GM21786 (cell line): ENCODE measurements at regions not wholly inside any gene's neighbourhood (a gene's known extent, or its start where the extent isn't known, plus 50 kb on each side); places are given as distances from the start of the nearest gene placed in this dataset.

Source experiments
- ATAC-seq: cut with Tn5 transposase; IDR thresholded peaks from one replicate; pipeline ENCODE4 v1.9.1; 2021; ENCODE audit not compliant: unreplicated experiment

DNA sequence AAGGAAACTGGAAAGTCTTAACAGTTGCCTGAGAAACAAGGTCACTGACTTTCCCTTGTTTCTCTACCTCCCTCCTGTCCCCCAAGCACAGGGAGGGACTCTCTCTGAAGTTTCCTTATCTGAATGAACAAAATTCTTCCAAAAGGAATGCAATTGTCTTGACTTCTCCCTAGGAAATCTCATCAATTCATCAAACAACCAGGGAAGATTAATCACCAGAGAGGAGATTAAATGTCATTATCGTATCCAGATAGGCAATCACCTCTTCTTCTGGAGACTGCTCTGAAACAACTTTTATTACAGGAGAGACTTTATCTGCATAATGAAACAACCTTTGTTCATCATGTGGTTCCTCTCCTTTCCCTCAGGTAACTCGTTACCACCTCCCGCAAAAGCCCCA, 431.4 kb downstream of the SLC16A7 start:
- no peak for ATAC-seq

DNA sequence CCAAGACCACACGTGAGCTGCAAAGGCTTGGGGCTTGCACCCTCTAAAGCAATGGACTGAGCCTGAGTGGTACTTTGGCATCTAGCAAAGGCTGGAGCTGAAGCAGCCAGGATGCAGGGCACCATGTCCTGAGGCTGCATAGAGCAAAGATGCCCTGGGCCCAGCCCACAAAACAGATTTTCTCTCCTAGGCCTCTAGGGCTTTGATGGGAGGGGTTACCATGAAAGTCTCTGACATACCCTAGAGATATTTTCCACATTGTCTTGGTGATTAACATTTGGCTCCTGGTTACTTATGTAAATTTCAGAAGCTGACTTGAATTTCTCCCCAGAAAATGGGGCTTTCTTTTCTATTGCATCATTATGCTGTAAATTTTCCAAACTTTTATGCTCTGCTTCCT, 438.3 kb downstream of the SLC16A7 start:
- ATAC-seq: no peak

DNA sequence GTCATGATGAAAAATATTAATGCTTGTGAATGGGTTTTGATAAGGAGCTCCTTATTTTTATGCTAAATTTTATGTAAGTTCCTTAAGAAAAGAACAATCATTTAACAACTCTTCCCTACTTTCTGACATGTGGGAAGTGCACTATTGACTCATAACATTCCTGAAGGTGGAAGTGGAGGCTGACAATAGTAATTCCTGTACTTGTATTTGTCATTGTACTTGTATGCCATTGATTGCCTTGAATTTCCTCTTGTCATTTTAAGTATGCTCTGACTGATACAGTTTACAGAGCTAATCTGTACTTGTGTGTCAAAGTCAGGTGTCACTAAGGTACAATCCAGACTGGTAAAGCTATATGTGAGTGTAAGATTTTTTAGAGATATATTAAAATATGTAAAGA, 440.0 kb downstream of the SLC16A7 start:
- no peak for ATAC-seq

DNA sequence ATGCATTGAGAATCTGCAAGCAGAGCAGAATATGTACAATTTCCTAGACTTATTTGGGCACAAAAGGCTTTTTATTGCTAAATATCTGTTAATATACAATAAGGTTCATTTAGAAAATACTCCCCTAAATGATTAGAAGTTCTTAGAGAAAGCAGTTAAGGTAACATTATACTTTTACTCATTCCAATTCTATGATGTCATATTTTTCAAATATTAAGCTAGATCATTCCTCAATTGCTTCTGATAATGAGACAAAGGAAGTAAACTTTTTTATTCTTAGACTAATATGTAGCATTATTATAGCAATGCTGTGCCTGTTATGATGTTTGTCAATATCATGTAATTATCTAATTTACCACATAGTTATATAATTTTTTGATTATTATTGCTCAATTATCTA, 447.0 kb downstream of the SLC16A7 start:
- ATAC-seq: no peak

DNA sequence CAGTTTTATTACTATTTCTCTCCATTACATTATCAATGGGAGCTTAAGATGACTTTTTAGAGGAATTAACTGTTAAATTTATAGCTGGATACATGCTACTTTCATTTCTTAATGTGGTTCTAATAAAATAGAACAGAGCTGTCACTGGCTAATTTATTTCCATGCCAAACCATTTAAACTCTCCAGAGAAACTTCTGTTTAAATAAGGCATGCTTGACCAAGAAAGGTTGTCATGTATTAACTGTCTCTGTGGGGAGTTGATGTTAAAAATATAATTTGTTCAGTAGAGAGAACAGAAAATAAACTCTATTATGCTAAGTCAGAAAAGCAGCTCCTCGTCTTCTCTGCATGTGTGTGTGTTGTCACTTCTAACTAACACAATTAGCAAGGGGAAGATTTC, 447.4 kb downstream of the SLC16A7 start:
- no peak for ATAC-seq

DNA sequence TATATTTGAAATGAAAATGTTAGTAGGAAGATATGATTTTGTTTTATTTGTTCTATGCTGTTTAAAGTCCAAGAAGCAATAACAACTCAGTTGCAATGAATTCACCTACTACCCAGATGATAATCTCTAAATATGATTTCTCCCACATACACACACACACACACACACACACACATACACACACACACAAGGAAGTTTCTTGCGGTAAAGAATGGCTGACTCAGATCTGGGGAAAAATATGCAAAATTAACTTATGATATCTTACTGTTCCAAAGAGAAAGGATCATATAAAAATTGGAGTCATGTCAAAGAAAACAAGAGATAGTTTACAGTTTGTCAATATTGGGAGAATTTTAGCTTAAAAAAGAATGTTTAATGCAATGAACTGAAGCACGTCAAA, 456.7 kb downstream of the SLC16A7 start:
- ATAC-seq: no peak

DNA sequence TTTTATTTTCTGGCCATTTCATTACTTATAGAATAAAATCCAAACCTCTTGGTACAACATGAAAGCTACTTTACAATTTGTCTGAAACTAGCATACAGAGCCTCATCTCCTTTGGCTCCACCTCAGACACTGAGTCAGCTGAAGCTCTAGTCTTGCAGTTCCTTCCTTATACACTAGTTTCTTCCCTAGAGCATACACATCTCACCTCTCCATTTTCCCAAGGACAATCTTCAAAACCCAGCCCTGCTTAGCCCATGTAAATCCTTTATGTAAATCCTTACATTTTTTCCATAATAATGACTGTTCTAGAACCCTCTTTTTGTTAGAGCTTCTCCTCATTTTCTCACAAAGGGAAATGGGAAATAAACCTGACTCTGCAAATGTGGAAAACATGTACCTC, 463.4 kb downstream of the SLC16A7 start:
- ATAC-seq: no peak

DNA sequence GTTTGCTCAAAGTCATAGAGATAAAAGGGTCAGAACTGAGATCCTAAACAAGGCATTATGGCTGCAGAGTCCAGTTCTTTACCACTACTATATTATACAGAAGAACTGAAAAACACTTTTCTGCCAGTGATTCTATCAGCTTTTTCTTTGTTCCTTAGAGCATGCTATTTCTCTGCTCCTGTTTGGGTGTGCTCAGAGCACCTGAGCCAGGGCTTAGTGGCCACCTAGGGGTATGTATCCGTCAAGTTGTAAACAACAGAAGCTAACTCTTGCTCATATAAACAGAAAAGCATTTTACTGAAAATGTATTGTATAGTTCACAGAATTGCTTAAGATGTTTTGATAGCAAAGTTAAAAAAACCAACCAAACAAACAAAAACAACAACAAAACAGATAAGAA, 470.8 kb downstream of the SLC16A7 start:
- ATAC-seq: no peak

DNA sequence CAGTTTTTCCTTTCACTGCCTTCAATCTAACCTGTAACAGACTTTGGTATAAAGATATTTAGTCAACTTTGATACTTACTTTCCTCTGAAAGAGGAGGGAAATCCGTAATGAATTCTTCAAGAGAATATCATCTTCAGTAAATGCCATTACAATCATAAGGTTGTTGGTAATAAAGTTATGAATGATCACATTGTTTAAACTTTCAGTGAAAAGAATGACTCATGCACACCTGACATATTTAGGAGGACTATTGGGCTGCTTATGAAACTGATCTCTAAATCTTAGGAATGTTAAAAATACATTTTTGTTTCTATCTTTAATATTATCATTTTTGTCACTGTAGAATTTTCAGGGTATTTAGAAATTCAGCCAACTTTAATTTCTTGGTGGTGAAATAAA, 474.7 kb downstream of the SLC16A7 start:
- ATAC-seq: no peak

DNA sequence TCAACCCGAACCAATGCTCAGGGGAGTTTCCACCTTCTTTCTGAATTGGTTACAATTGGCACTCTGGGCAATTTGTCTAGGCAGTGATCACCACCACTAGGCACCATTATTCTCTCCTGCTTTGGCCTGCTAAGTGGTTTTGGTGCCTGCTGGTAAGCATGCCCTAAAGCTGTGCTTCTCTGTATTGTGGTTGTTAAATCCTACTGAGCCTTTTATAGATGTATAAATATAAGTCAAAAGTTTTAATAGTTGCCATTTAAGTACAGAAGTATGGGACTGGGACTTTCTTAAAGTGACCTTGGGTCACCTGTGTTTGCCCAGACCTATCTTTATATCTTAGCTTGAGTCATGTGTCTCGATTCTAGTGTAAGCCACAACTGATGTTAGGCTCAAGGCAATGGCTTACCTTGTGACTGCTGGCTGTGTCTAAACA, 475.9 kb downstream of the SLC16A7 start:
- no peak for ATAC-seq

DNA sequence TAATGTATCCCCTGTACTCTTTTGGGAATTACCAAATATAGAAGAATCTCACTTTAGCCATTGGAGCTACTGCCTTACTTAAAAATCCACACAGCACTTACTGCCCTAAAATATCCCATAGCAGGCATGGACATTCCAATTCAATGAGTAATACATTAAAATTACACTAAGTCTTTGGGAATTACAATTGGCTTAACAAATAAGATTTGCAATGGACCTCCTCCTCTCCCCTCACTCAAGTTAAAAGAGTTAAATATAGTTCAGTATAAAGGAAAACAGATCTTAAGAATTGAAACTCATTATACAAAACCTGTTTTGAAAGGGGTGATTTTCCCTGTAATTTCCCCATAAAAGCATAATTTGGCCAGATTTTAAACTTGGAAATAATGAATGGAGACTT, 477.1 kb downstream of the SLC16A7 start:
- ATAC-seq: no peak

DNA sequence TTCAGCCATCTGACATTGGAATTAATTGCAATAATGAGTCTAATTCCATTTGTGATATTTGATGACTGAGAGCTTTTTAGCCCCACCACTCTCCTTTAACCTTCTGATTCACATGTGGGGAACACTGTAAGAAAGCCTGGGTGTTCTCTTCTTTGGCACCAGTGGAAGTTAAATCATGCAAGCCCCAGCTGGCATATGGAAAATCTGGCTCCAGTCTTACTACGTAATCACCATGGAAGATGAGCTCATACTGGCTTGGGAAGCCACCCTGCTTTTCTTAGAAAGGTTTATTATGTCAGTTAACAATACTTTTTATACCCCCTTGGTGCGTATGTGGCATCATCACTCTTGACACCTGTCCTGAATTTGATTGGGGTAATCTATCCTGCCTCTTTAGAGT, 479.3 kb downstream of the SLC16A7 start:
- ATAC-seq: no peak

DNA sequence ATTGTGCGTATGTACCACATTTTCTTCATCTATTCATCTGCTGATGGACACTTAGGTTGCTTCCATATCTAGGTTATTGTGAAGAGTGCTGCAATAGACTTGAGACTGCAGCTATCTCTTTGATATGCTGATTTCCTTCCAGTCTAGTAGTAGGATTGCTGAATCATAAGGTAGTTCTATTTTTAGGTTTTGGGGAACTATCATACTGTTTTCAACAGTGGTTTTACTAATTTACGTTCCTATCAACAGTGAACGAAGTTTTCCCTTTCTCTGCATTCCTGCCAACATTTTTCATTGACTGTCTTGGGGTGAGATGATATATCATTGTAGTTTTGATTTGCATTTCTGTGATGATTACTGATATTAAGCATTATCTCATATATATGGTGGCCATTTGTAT, 482.2 kb downstream of the SLC16A7 start:
- no peak for ATAC-seq

DNA sequence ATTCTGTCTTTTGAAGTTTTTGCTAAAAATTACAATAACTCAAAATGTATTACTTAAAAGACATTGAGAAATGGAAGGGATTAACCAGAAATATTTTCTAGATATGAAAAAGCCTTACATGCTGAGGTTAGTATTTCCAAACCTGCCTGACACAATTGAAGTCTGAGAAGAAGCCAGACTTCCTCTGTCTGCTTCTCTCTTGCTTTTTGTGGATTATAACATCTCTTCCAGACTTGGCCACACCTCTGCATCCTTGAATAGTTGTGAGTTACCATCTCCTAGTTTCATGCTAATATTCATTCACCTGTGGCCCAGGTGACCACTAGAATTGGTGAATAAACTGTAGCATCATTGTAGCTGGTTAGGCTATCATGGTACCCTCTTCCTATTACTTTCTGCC, 497.6 kb downstream of the SLC16A7 start:
- ATAC-seq: no peak

DNA sequence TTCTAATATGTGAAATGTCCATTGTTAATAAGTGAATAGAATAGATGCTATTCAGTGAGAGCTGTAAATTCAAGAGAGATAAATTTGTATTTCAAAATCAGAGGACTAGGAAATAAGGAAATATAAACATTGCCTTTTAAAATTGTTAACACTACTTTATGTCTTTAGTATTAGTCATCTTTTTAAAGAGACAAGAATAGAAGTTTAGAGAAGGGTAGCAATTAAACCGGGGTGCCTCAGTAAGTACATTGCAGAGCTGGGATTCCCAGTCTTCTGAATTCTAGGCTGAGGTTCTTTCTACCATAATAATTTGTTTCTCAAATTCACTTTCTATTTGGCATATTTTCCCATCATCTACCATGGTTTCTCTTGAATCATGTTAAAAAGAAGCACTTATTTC, 498.6 kb downstream of the SLC16A7 start:
- no peak for ATAC-seq

DNA sequence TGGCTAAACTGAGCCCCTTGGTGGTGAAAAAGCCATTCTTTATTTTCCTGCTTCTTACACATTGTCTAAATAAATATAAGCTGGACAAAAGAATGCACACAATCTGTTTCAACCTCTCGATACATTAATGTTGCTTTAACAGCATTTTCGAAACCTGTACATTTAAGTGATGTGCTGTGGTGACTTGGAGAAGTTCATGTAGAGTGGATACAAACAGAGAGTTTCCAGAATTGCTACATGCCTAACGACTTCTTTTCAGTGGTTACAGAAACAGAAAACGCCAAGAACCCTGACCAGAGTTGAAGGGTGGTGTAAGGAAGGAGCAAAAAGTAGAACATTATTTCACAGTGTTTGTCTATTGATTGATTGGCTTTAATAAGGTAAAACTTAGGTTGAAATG, 500.9 kb downstream of the SLC16A7 start:
- ATAC-seq: no peak

DNA sequence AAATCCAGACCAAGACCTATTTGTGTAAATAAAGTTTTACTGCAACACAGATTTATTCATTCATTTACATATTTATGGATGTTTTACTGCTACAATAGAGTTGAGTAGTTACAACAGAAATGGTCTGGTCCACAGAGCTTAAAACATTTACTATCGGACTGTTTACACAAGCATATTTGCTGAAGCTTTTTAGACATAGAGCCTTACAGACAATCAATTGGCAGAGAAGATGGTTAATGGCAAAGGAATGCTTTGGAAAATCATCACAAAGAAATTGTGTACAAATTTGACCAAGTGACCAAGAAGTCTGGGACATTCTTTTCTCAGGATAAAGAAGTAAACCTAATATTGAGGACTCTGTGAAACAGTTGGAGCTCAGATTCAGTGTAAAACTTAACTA, 504.3 kb downstream of the SLC16A7 start:
- no peak for ATAC-seq

DNA sequence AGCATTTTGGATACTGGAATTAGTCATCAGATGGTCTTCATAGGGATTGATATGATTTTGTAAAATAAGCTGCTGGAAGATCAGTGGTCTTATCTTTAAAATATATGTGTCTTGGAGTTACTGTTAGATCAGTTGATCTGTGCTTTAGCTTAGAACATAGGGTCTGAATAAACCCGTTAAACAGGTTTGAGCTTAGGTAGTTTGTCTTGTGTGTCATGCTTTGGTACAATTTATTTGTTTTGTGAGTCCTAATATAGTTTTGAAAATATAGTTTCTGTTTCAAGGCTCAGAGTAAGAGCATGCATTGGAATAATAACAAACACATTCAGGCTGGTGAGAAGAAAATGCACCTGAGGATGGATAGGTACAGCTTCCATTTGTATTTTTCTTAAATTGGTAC, 505.0 kb downstream of the SLC16A7 start:
- ATAC-seq: no peak

DNA sequence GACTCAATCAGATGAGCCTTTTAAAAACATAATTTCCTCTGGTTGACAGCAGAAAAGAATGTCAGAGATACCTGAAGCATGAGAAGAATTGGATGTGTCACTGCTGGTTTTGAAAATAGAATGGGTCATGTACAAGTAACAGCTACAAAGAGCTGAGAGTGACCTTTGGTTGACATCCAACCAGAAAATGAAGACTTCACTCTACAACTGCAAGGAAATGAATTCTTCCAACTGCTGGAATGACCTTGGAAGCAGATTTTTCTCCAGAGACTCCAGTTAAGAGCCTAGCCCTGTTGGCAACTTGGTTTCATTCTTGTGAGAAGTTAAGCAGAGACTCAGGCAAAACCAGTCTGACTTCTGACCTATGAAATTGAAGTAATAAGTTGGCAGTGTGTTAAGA, 505.9 kb downstream of the SLC16A7 start:
- no peak for ATAC-seq

DNA sequence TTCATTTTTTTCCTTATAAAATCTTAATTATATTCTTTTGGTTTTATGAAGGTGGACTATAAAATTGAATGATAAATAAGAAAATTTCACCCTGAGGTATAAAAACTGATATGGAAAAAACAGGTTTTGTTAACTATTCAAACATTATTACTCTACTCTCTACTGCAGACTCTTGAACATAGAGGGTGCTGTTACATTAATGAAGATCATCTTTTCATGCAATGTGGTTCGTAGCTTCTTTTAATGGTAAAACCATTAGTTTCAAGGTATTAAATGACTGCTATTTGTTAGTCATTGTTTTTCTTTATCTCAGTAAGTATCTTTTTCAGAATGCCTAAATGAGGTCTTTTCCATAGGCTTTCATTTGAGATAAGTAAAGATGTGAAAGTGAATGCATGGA, 510.4 kb downstream of the SLC16A7 start:
- no peak for ATAC-seq

DNA sequence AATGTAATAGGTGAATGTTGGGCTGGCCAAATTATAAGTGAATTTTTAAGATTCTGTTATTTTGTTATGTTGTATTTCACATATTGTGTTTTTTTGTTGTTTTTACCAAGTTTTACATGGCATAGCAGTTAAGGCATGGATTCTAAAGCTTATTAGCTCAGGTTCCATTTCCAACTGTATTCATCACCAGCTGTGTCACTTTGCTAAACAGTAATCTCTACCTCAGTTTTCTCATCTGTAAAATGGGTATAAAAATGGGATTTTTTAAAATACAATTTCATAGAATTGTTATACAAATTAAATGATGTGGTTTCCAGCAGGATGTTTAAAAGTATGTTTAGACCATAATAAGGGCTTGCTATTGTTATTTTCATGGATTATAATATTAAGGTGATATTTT, 512.2 kb downstream of the SLC16A7 start:
- ATAC-seq: no peak

DNA sequence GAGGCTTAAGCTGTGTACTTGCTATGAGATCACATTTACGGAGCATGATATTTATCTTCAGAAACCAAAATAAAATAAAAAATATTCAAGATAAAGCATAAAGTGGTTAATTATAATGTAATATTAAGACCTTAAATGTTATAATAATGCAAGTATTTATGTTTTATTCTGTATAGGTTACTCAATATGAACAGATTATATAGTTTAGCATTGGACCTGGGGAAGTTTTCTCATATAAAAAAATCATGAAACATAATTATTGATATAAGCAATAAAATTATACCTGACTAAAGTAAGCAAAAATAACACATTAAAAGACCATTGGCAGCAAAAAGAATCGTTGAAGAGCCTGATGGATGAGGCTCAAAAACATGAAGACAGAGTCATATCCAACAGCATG, 516.2 kb downstream of the SLC16A7 start:
- no peak for ATAC-seq

DNA sequence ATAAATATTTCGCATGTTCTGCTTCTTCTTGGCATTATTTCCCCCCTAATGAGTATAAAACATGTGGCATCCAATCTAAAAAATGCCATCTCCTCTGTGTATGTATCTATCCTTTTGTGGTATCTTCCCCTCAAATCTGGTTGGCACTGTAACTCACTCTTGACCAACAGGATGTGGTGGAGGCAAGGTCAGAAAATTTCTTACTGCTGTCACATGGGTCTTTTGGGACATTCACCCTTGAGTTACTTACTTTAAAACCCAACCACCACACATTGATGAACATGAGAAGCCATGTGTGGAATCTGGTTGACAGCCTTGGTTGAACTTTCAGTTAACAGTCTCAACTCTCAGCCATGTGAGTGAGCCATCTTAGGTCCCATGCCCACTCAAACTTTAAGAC, 516.9 kb downstream of the SLC16A7 start:
- ATAC-seq: no peak

DNA sequence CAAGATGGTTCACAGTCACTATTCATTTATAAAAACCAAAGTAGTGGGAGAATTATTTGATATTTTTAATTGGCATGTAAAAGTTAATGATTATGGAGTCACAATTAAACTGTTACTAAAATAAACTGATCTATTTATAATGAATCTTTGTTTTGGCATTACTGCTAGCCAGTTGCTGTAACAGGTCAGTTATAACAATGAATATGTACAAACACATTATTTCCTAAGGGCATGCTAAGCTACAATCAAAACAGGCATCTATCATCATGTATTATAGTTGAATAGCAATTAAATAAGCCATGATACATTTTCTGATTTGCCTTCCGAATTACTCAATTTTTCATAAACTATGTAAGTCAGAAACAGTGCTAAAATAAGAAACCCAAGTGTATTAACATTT, 518.3 kb downstream of the SLC16A7 start:
- ATAC-seq: no peak
